Calu3 (cell line): ENCODE measurements at regions not wholly inside any gene's neighbourhood (a gene's known extent, or its start where the extent isn't known, plus 50 kb on each side); places are given as distances from the start of the nearest gene placed in this dataset.

ENCODE experiments used
- BruUV-seq: library from RNA; stranded (reverse); fragments of 400-500 nt; replicated peaks from 2 replicates; lab custom pipeline; 2021; lab: Mats Ljungman, UMichigan
- CTCF ChIA-PET: fragments of 300-600 bp; sonication (Branson Sonifier 250); formaldehyde crosslinking; loops from one replicate; lab custom pipeline; 2022; ENCODE audit warnings: antibody characterized with exemption; lab: Charles Lee
- DNase-seq: peaks from one replicate; pipeline ENCODE4 v3.0.0; 2022
- H3K27ac Mint-ChIP-seq: one replicate; pipeline ENCODE4 v1.8.0; 2022; ENCODE audit warnings: mixed read lengths; ENCODE audit not compliant: unreplicated experiment
- H3K27me3 Mint-ChIP-seq: one replicate; pipeline ENCODE4 v1.8.0; 2022; ENCODE audit warnings: mixed read lengths; ENCODE audit not compliant: unreplicated experiment
- H3K36me3 Mint-ChIP-seq: one replicate; pipeline ENCODE4 v1.8.0; 2022; ENCODE audit warnings: mild to moderate bottlenecking, moderate library complexity, mixed read lengths; ENCODE audit not compliant: insufficient read depth, unreplicated experiment
- H3K4me1 Mint-ChIP-seq: one replicate; pipeline ENCODE4 v1.8.0; 2022; ENCODE audit warnings: mild to moderate bottlenecking, low read depth, mixed read lengths; ENCODE audit not compliant: unreplicated experiment
- H3K4me3 Mint-ChIP-seq: one replicate; pipeline ENCODE4 v1.8.0; 2022; ENCODE audit warnings: mild to moderate bottlenecking, low read depth, moderate library complexity, mixed read lengths; ENCODE audit not compliant: unreplicated experiment
- H3K9me3 Mint-ChIP-seq: one replicate; pipeline ENCODE4 v1.8.0; 2022; ENCODE audit warnings: low read depth, mixed read lengths; ENCODE audit not compliant: unreplicated experiment
- intact Hi-C: fragments of 100-400 bp; cut with micrococcal nuclease; formaldehyde crosslinking; loops from one replicate; pipeline ENCODE4 v1.10.0; 2022; ENCODE audit not compliant: unreplicated experiment
- TF ChIP-seq, protein P1 (sequence below): fragments of 200-600 bp; IDR thresholded peaks from one replicate; pipeline ENCODE4 v1.8.0; 2022; ENCODE audit warnings: antibody characterized with exemption; ENCODE audit not compliant: unreplicated experiment

DNA sequence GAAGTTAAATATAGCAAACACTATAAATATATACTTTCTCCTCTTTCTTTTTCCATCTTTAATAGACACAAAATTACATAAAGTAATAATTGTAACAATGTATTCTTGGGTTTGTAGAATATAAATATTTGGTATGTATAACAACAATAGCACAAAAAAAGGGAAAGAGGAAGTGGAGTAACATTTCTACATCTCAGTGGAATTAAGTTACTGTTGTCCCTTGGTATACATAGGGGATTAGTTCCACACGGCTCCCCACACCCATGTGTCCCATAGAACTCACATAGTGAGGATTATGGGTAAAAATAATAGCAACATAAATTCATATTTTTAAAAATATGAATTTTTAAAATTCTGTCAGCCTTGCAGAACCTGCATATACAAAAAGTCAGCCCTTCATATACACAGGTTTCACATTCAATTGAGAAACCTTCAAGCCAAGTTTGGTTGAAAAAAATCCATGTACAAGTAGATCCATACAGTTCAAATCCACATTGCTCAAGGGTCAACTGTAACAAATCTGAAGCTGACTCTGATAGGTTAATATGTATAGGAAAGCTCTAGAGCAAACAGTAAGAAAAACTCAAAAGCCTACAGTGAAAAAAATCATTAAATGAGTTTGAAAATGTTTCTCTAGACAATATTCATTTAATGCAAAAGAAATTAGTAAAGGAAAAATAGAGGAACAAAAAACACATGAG is 92.4 kb downstream of the HYCC1 start:
- no peaks in the 10 kb centered on the region for H3K36me3 Mint-ChIP-seq
- H3K9me3 Mint-ChIP-seq, result peaks cover 3% of the 10 kb centered on the region
- DNase-seq, result no peak
- CTCF ChIA-PET, result no interaction called here
- intact Hi-C loops, result no loop called here
- no TSS peak for BruUV-seq
- H3K27ac Mint-ChIP-seq, result no peak overlapping the region
- no peaks in the 10 kb centered on the region for H3K4me1 Mint-ChIP-seq
- H3K4me3 Mint-ChIP-seq, result no peak overlapping the region
- TF ChIP-seq, protein P1, sequence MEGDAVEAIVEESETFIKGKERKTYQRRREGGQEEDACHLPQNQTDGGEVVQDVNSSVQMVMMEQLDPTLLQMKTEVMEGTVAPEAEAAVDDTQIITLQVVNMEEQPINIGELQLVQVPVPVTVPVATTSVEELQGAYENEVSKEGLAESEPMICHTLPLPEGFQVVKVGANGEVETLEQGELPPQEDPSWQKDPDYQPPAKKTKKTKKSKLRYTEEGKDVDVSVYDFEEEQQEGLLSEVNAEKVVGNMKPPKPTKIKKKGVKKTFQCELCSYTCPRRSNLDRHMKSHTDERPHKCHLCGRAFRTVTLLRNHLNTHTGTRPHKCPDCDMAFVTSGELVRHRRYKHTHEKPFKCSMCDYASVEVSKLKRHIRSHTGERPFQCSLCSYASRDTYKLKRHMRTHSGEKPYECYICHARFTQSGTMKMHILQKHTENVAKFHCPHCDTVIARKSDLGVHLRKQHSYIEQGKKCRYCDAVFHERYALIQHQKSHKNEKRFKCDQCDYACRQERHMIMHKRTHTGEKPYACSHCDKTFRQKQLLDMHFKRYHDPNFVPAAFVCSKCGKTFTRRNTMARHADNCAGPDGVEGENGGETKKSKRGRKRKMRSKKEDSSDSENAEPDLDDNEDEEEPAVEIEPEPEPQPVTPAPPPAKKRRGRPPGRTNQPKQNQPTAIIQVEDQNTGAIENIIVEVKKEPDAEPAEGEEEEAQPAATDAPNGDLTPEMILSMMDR, result no peak
- H3K27me3 Mint-ChIP-seq, result no peaks in the 10 kb centered on the region

DNA sequence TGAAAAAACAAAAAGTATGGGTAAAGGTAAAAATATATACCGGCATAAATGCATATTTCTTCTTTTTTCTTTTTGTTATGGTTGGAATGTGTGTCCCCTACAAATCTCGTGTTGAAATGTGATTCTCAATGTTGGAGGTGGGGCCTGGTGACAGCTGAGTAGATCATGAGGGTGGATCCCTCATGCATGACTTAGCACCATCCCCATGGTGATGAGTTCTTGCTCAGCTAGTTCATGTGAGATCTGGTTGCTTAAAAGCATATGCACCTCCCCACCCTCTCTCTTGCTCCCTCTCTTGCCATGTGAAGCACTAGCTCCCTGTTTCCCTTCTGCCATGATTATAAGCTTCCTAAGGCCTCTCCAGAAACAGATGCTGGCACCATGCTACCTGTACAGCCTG is 93.3 kb downstream of the HYCC1 start:
- intact Hi-C loops, result no loop called here
- no peak overlapping the region for H3K4me3 Mint-ChIP-seq
- BruUV-seq, result no TSS peak
- TF ChIP-seq, protein P1, result no peak
- CTCF ChIA-PET, result no interaction called here
- no peaks in the 10 kb centered on the region for H3K27me3 Mint-ChIP-seq
- H3K27ac Mint-ChIP-seq, result no peak overlapping the region
- no peaks in the 10 kb centered on the region for H3K36me3 Mint-ChIP-seq
- H3K4me1 Mint-ChIP-seq, result no peaks in the 10 kb centered on the region
- H3K9me3 Mint-ChIP-seq, result peaks cover 3% of the 10 kb centered on the region
- no peak for DNase-seq

DNA sequence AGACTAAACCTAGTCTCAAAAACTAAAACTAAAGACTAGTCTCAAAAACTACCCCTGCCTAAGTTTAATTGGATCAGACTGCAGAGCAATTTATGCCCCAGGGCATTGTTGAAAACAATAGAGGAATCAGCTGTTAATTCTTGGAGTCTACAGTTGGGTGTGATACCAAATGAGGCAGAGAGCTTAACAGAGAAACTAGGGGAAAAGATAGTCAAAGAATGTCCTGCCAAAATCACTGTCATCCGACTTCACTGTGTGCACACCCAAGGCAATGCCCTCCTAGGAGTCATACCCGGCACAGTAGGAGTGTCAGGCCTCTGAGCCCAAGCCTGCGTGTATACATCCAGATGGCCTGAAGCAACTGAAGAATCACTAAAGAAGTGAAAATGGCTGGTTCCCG is 90.5 kb upstream of the TOMM7 start:
- peaks cover 11% of the 10 kb centered on the region for H3K9me3 Mint-ChIP-seq
- H3K4me3 Mint-ChIP-seq, result no peak overlapping the region
- peaks cover 18% of the 10 kb centered on the region for H3K27me3 Mint-ChIP-seq
- CTCF ChIA-PET, result no interaction called here
- no peaks in the 10 kb centered on the region for H3K4me1 Mint-ChIP-seq
- no peaks in the 10 kb centered on the region for H3K36me3 Mint-ChIP-seq
- DNase-seq, result no peak
- no TSS peak for BruUV-seq
- no peak overlapping the region for H3K27ac Mint-ChIP-seq
- TF ChIP-seq, protein P1, result no peak
- intact Hi-C loops, result no loop called here

DNA sequence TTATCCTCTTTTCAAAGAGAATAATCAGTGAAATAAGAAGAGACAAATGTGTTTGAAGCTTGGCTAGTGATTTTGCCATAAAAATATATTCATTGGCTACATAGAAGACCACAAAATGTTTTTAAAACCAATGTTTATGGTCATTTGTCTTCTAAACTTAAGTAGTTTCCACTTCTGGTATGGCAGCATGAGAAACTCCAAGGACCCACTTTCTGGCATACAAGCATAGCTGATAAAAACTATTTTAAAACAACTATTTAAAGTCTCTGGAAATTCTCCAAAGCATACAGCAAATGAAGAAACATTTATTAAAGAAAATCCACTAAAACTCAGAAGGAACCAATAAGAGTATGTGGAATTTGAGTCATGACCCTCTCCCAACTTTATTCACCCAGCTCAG is 89.2 kb upstream of the TOMM7 start:
- Mint-ChIP-seq H3K4me1 (no peaks in the 10 kb centered on the region), H3K4me3 (no peak overlapping the region), H3K36me3 (no peaks in the 10 kb centered on the region), H3K27ac (no peak overlapping the region), H3K27me3 (peaks cover 18% of the 10 kb centered on the region), H3K9me3 (peaks cover 11% of the 10 kb centered on the region)
- intact Hi-C loops, result no loop called here
- DNase-seq, result no peak
- CTCF ChIA-PET, result no interaction called here
- TF ChIP-seq, protein P1, result no peak
- BruUV-seq, result no TSS peak
